BJ (cell line): ENCODE measurements at regions not wholly inside any gene's neighbourhood (a gene's known extent, or its start where the extent isn't known, plus 50 kb on each side); places are given as distances from the start of the nearest gene placed in this dataset.

Source experiments
- CTCF ChIA-PET: fragments of 350-600 bp; formaldehyde crosslinking; extraction: SDS; loops from one replicate; lab custom pipeline; 2021; ENCODE audit warnings: antibody characterized with exemption, inconsistent platforms; lab: Yijun Ruan, JAX
- POLR2A ChIA-PET: fragments of 300-600 bp; sonication (Branson Sonifier 250); formaldehyde crosslinking; extraction: SDS; loops from one replicate; lab custom pipeline; 2021; ENCODE audit warnings: antibody characterized with exemption; lab: Charles Lee
- DNase-seq: peaks from one replicate; pipeline ENCODE4 v3.0.0-alpha.2; 2011; ENCODE audit warnings: low read depth
- H3K27me3 ChIP-seq: 2 replicates; pipeline ENCODE4 v1.6.0; 2011; ENCODE audit warnings: low read length; ENCODE audit not compliant: control insufficient read depth, insufficient read depth
- H3K36me3 ChIP-seq: 2 replicates; pipeline ENCODE4 v1.5.1; 2011; ENCODE audit warnings: low read length; ENCODE audit not compliant: control insufficient read depth, insufficient read depth
- H3K4me3 ChIP-seq: 2 replicates; pipeline ENCODE4 v1.5.1; 2011; ENCODE audit warnings: low read depth, mild to moderate bottlenecking, control low read depth, low read length
- CTCF ChIP-seq: IDR thresholded peaks from 2 replicates; pipeline ENCODE4 v1.5.1; 2011; ENCODE audit warnings: low read depth, mild to moderate bottlenecking, control low read depth, inconsistent platforms, low read length, moderate library complexity; ENCODE audit not compliant: insufficient read depth

GRCh38 chr4:38491854-38492478, 172.0 kb upstream of the KLF3 start:
- DNase-seq, result no peak
- H3K27me3 ChIP-seq, result no peaks in the 10 kb centered on the region
- no peaks in the 10 kb centered on the region for H3K36me3 ChIP-seq
- H3K4me3 ChIP-seq, result no peak overlapping the region
- TF ChIP-seq CTCF, result no peak
- CTCF ChIA-PET, result interaction anchor here (0.7 kb wide), 1 partner anchor 264 kb away, joined by 3 read pairs; no protein-coding TSS in a partner anchor
- POLR2A ChIA-PET, result no interaction called here

DNA sequence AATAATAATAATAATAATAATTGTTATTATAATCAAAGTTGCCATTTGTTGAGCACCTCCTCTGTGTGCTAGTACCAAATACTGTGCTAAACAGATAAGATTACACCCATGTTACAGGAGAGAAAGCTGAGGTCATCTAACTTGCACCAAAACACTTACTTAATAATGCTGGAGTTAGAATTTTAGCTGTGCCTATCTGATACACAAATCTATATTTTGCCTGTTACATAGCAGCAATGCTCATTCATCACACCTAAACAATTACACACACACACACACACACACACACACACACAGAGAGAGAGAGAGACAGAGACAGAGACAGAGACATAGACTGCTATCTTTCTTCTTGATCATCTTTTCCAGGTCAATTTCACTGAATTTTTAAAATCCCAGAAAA, 170.9 kb upstream of the KLF3 start:
- H3K4me3 ChIP-seq, result no peak overlapping the region
- H3K36me3 ChIP-seq, result no peaks in the 10 kb centered on the region
- no peak for TF ChIP-seq CTCF
- ChIA-PET POLR2A (no interaction called here), CTCF (interaction anchor here (0.7 kb wide), 1 partner anchor 265 kb away, joined by 3 read pairs; no protein-coding TSS in a partner anchor)
- no peaks in the 10 kb centered on the region for H3K27me3 ChIP-seq
- no peak for DNase-seq

DNA sequence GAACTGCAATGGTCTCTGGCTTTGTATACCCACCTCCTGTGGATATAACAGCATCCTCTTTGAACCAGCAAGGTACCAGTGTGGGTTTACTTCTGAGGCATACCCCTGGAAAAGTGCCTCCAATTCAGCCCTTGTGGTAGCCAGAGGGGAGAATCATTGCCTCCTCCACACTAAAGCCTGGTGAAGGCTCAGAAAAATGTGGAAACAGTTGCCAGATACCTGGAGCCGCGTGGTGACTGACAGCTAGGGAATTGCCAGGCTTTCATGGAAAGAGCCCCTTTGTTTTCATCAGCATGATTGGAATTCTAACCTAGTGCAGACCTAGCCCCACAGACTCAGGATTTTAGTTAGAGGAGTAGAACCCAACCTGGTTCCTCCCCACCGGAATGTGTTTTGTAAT, 168.6 kb upstream of the KLF3 start:
- no peak for DNase-seq
- CTCF ChIA-PET, result no interaction called here
- TF ChIP-seq CTCF, result no peak
- POLR2A ChIA-PET, result no interaction called here
- H3K4me3 ChIP-seq, result no peak overlapping the region
- no peaks in the 10 kb centered on the region for H3K36me3 ChIP-seq
- no peaks in the 10 kb centered on the region for H3K27me3 ChIP-seq

- Histone ChIP-seq H3K4me3 (no peak overlapping the region), H3K36me3 (no peaks in the 10 kb centered on the region), H3K27me3 (no peaks in the 10 kb centered on the region)
- ChIA-PET CTCF (no interaction called here), POLR2A (no interaction called here)
- no peak for TF ChIP-seq CTCF
- no peak for DNase-seq
Measured at GRCh38 chr4:38497121-38497520, 166.9 kb upstream of the KLF3 start.

DNA sequence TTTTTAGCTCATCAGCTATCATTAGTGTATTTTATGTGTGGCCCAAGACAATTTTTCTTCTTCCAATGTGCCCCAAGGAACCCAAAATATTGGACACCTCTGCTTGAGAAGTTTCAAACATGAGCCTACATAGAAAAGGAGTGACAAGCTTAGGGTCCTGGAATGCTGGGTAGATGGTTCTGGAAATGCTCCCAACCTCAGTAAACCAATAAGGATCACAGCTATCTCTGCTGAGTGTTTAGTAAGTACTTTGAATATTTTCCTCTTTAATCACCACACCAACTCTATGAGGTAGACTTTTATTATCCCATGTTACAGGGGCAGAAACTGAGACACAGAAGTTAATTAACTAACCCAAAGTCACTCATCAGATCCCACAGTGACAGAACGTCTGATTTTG, 164.9 kb upstream of the KLF3 start:
- CTCF ChIA-PET, result no interaction called here
- H3K36me3 ChIP-seq, result no peaks in the 10 kb centered on the region
- POLR2A ChIA-PET, result no interaction called here
- H3K4me3 ChIP-seq, result no peak overlapping the region
- no peaks in the 10 kb centered on the region for H3K27me3 ChIP-seq
- no peak for TF ChIP-seq CTCF
- no peak for DNase-seq
